ENCODE measurements at regions not wholly inside any gene's neighbourhood (a gene's known extent, or its start where the extent isn't known, plus 50 kb on each side); places are given as distances from the start of the nearest gene placed in this dataset.

DNA sequence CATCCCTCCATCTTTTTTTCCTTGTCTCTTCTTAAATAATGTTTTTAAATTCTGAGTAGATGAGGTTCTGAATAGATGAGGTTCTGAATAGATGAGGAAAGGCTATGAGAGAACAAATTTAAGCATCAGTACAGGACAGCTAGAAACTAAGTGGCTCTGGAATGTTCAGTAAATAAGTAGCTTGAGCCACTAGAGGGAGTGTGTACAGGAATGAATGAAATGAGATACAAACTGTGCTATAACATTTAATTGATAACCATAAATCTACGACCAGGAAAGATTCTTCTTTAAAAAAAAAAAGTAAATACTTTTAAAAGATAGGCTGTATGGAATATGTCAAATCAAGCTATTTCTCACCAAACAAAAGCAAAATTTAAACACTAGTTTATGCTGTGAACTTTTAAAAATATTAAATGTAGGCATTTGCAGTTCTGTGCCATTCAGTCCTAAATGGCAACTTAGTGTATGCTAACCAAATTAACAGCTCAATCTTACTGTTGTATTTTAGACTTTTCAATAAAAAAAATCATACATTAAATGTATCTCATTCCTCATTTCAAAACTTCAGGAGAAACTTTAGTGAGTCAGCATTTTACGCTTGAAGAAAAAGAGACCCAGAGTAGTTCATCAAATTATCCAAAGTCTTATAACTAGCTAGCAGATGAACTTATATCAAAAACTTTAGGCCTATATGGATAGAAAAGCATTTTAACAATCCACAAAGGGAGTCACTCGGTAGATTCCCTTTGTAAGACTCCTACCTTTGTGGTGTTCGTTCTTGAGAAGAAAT is 70.4 kb upstream of the SNX2 start:
- TF ChIP-seq, protein P1, sequence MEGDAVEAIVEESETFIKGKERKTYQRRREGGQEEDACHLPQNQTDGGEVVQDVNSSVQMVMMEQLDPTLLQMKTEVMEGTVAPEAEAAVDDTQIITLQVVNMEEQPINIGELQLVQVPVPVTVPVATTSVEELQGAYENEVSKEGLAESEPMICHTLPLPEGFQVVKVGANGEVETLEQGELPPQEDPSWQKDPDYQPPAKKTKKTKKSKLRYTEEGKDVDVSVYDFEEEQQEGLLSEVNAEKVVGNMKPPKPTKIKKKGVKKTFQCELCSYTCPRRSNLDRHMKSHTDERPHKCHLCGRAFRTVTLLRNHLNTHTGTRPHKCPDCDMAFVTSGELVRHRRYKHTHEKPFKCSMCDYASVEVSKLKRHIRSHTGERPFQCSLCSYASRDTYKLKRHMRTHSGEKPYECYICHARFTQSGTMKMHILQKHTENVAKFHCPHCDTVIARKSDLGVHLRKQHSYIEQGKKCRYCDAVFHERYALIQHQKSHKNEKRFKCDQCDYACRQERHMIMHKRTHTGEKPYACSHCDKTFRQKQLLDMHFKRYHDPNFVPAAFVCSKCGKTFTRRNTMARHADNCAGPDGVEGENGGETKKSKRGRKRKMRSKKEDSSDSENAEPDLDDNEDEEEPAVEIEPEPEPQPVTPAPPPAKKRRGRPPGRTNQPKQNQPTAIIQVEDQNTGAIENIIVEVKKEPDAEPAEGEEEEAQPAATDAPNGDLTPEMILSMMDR (IDR thresholded peaks at IDR 0.05; ENCODE audit: control extremely low read depth, extremely low read depth) = no peak
- DNase-seq = peak in 2 of 3 donors; percentile 54 to 72

DNA sequence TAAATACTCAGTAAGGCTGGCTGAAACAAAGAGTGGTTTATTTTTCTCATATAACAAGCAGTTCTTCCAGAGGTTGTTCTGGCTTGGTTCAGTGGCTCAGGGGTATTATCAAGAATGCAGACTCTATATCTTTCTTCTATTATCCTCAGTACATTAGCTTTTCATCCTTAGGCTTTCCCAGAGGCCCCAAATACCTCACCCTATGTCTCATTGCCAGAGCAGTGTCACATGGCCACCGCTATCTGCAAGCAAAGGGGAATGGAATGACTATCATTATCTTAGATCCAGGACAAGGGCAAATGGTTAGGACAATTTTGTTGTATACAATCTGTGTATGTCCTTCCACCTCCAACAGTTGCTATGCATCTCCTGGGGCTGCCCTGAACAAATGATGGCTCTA is 69.0 kb upstream of the SNX2 start:
- Histone ChIP-seq H3K4me3 (no peak overlapping the region), H3K9ac (ENCODE audit: insufficient read depth in 1 of 2, low read length in 2 of 2) (no peak overlapping the region), H3K36me3 (ENCODE audit: control insufficient read depth in 4 of 4, insufficient read depth in 4 of 4, low read length in 4 of 4) (no peaks in the 10 kb centered on the region), H3K27ac (ENCODE audit: low read depth in 1 of 2, low read length in 1 of 2) (no peak overlapping the region), H3K27me3 (ENCODE audit: control insufficient read depth in 3 of 3, insufficient read depth in 3 of 3, low read length in 2 of 3) (no peaks in the 10 kb centered on the region), H3K9me3 (ENCODE audit: control insufficient read depth in 4 of 4, insufficient read depth in 3 of 4, low read length in 3 of 4) (no peaks in the 10 kb centered on the region), H3K4me1 (ENCODE audit: control insufficient read depth in 5 of 5, insufficient read depth in 5 of 5, low read length in 5 of 5) (no peaks in the 10 kb centered on the region)
- TF ChIP-seq, protein P1 (IDR thresholded peaks at IDR 0.05; ENCODE audit: control extremely low read depth, extremely low read depth) = no peak
- no peak for ATAC-seq (ENCODE audit: insufficient read depth, low FRiP score)
- DNase-seq = no peak
- WGBS, 2 donors = 82 to 97% methylated on average over 1 of the region's 1 CpG

More for the DNA sequence above, 70.4 kb upstream of the SNX2 start:
- Histone ChIP-seq H3K4me1 (ENCODE audit: control insufficient read depth in 5 of 5, insufficient read depth in 5 of 5, low read length in 5 of 5) (no peaks in the 10 kb centered on the region), H3K36me3 (ENCODE audit: control insufficient read depth in 4 of 4, insufficient read depth in 4 of 4, low read length in 4 of 4) (no peaks in the 10 kb centered on the region), H3K27me3 (ENCODE audit: control insufficient read depth in 3 of 3, insufficient read depth in 3 of 3, low read length in 2 of 3) (no peaks in the 10 kb centered on the region), H3K27ac (ENCODE audit: low read depth in 1 of 2, low read length in 1 of 2) (no peak overlapping the region), H3K9ac (ENCODE audit: insufficient read depth in 1 of 2, low read length in 2 of 2) (no peak overlapping the region), H3K9me3 (ENCODE audit: control insufficient read depth in 4 of 4, insufficient read depth in 3 of 4, low read length in 3 of 4) (no peaks in the 10 kb centered on the region), H3K4me3 (no peak overlapping the region)
- 73 to 78% methylated on average over 4 of the region's 4 CpGs for whole genome bisulfite sequencing, 2 donors
- ATAC-seq (ENCODE audit: insufficient read depth, low FRiP score) = peak; percentile 72

DNA sequence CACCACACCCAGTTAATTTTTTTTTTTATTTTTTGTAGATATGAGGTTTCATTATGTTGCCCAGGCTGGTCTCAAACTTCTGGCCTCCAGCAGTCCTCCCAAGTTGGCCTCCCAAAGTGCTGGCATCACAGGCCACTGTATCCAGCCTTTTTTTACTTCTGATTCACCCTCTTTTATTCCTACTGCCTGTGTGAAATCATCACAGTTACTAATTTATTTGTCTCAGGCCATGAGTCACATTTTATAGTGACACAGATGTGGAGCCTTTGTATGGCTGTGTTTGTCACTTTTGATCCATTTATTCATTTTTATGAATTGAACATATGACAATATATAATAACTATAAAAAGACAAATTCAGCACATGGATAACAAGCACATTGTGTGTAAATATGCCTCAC is 67.1 kb upstream of the SNX2 start:
- no peak for DNase-seq
- H3K27ac ChIP-seq (ENCODE audit: low read depth in 1 of 2, low read length in 1 of 2) = no peak overlapping the region
- no peaks in the 10 kb centered on the region for H3K9me3 ChIP-seq (ENCODE audit: control insufficient read depth in 4 of 4, insufficient read depth in 3 of 4, low read length in 3 of 4)
- TF ChIP-seq, protein P1 (IDR thresholded peaks at IDR 0.05; ENCODE audit: control extremely low read depth, extremely low read depth) = no peak
- H3K9ac ChIP-seq (ENCODE audit: insufficient read depth in 1 of 2, low read length in 2 of 2) = no peak overlapping the region
- no peak overlapping the region for H3K4me3 ChIP-seq
- no peaks in the 10 kb centered on the region for H3K36me3 ChIP-seq (ENCODE audit: control insufficient read depth in 4 of 4, insufficient read depth in 4 of 4, low read length in 4 of 4)
- H3K4me1 ChIP-seq (ENCODE audit: control insufficient read depth in 5 of 5, insufficient read depth in 5 of 5, low read length in 5 of 5) = no peaks in the 10 kb centered on the region
- ATAC-seq (ENCODE audit: insufficient read depth, low FRiP score) = no peak
- H3K27me3 ChIP-seq (ENCODE audit: control insufficient read depth in 3 of 3, insufficient read depth in 3 of 3, low read length in 2 of 3) = no peaks in the 10 kb centered on the region

DNA sequence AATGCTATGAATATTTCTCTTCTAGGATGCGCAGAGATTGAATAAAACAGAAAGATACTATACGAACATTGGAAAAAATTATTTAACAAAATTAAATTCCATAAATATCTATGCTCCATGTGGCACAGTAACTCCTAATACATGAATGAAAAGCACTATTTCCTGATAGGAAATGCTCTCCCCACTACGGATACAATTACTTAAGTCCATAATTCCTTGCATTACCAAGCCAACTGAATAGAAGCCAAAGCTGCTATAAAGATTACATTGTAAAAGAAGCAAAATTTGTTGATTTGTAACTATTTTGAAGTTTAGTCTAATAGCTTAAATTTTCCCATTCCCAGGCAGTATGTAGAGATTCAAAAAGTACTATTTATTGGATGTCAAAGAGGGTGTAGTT is 61.8 kb upstream of the SNX2 start:
- no peak overlapping the region for H3K9ac ChIP-seq (ENCODE audit: insufficient read depth in 1 of 2, low read length in 2 of 2)

More for the DNA sequence above, 61.8 kb upstream of the SNX2 start:
- Histone ChIP-seq H3K27me3 (ENCODE audit: control insufficient read depth in 3 of 3, insufficient read depth in 3 of 3, low read length in 2 of 3) (no peaks in the 10 kb centered on the region), H3K27ac (ENCODE audit: low read depth in 1 of 2, low read length in 1 of 2) (no peak overlapping the region), H3K4me1 (ENCODE audit: control insufficient read depth in 5 of 5, insufficient read depth in 5 of 5, low read length in 5 of 5) (no peaks in the 10 kb centered on the region), H3K4me3 (no peak overlapping the region), H3K36me3 (ENCODE audit: control insufficient read depth in 4 of 4, insufficient read depth in 4 of 4, low read length in 4 of 4) (no peaks in the 10 kb centered on the region), H3K9me3 (ENCODE audit: control insufficient read depth in 4 of 4, insufficient read depth in 3 of 4, low read length in 3 of 4) (no peaks in the 10 kb centered on the region)
- DNase-seq = peak in 2 of 3 donors; percentile 35 to 67
- ATAC-seq (ENCODE audit: insufficient read depth, low FRiP score) = no peak
- TF ChIP-seq, protein P1 (IDR thresholded peaks at IDR 0.05; ENCODE audit: control extremely low read depth, extremely low read depth) = no peak
- WGBS, 2 donors = 45 to 54% methylated on average over 3 of the region's 3 CpGs

Data from lung (tissue), 11 donors.